Chondrocyte (in vitro differentiated cells): ENCODE measurements at regions not wholly inside any gene's neighbourhood (a gene's known extent, or its start where the extent isn't known, plus 50 kb on each side); places are given as distances from the start of the nearest gene placed in this dataset.
A peak's percentile ranks its signal among the peaks of the same experiment; 100 is the strongest.

ENCODE experiments used
- DNase-seq: peaks from one replicate; pipeline ENCODE4 v3.0.0; 2021; ENCODE audit warnings: mixed read lengths, low spot score
- H3K27ac Mint-ChIP-seq: one replicate; pipeline ENCODE4 v1.8.0; 2021; ENCODE audit warnings: mild to moderate bottlenecking, moderate library complexity, mixed read lengths; ENCODE audit not compliant: unreplicated experiment
- H3K27me3 Mint-ChIP-seq: 2 replicates; pipeline ENCODE4 v1.8.0; 2021; ENCODE audit warnings: low read depth, mixed read lengths
- H3K36me3 Mint-ChIP-seq: 2 replicates; pipeline ENCODE4 v1.8.0; 2021; ENCODE audit warnings: low read depth, mixed read lengths
- H3K4me1 Mint-ChIP-seq: 2 replicates; pipeline ENCODE4 v1.8.0; 2021; ENCODE audit warnings: low read depth, mild to moderate bottlenecking, mixed read lengths
- H3K4me3 Mint-ChIP-seq: one replicate; pipeline ENCODE4 v1.8.0; 2021; ENCODE audit warnings: mild to moderate bottlenecking, moderate library complexity, mixed read lengths; ENCODE audit not compliant: unreplicated experiment
- H3K9me3 Mint-ChIP-seq: 2 replicates; pipeline ENCODE4 v1.8.0; 2021; ENCODE audit warnings: low read depth, mixed read lengths
- CTCF ChIP-seq: fragments of 200-600 bp; sonication (generic); IDR thresholded peaks from 2 replicates; pipeline ENCODE4 v1.5.0; 2021; ENCODE audit warnings: antibody characterized with exemption, mild to moderate bottlenecking, moderate library complexity

GRCh38 chr5:173796721-173797495, 91.2 kb upstream of the CPEB4 start:
- Mint-ChIP-seq H3K27me3 (no peaks in the 10 kb centered on the region), H3K36me3 (no peaks in the 10 kb centered on the region), H3K27ac (no peak overlapping the region), H3K9me3 (no peaks in the 10 kb centered on the region), H3K4me3 (no peak overlapping the region), H3K4me1 (no peaks in the 10 kb centered on the region)
- no peak for DNase-seq
- TF ChIP-seq CTCF: no peak

- Mint-ChIP-seq H3K27ac (peak overlapping the region; percentile 32), H3K36me3 (no peaks in the 10 kb centered on the region), H3K4me1 (no peaks in the 10 kb centered on the region), H3K9me3 (no peaks in the 10 kb centered on the region), H3K4me3 (no peak overlapping the region), H3K27me3 (no peaks in the 10 kb centered on the region)
- TF ChIP-seq CTCF: no peak
- no peak for DNase-seq
These were observed 89.9 kb upstream of the CPEB4 start for GRCh38 chr5:173798127-173798810.

GRCh38 chr5:173800340-173800739, 87.8 kb upstream of the CPEB4 start:
- no peak overlapping the region for H3K27ac Mint-ChIP-seq
- H3K4me1 Mint-ChIP-seq: no peaks in the 10 kb centered on the region
- no peak for DNase-seq
- TF ChIP-seq CTCF: no peak
- no peaks in the 10 kb centered on the region for H3K27me3 Mint-ChIP-seq
- H3K36me3 Mint-ChIP-seq: no peaks in the 10 kb centered on the region
- no peak overlapping the region for H3K4me3 Mint-ChIP-seq
- peaks cover 4% of the 10 kb centered on the region for H3K9me3 Mint-ChIP-seq

- TF ChIP-seq CTCF: no peak
- Mint-ChIP-seq H3K27me3 (no peaks in the 10 kb centered on the region), H3K4me3 (no peak overlapping the region), H3K27ac (no peak overlapping the region), H3K36me3 (no peaks in the 10 kb centered on the region), H3K9me3 (peaks cover 4% of the 10 kb centered on the region), H3K4me1 (no peaks in the 10 kb centered on the region)
- no peak for DNase-seq
These were observed 87.1 kb upstream of the CPEB4 start for GRCh38 chr5:173801006-173801405.

GRCh38 chr5:173802670-173803165, 85.4 kb upstream of the CPEB4 start:
- Mint-ChIP-seq H3K4me3 (no peak overlapping the region), H3K4me1 (no peaks in the 10 kb centered on the region), H3K36me3 (no peaks in the 10 kb centered on the region), H3K27ac (no peak overlapping the region), H3K27me3 (no peaks in the 10 kb centered on the region), H3K9me3 (peaks cover 4% of the 10 kb centered on the region)
- DNase-seq: no peak
- no peak for TF ChIP-seq CTCF
